ENCODE measurements at regions not wholly inside any gene's neighbourhood (a gene's known extent, or its start where the extent isn't known, plus 50 kb on each side); places are given as distances from the start of the nearest gene placed in this dataset.
"Not testable (repeated sequence)": the region's sequence is repeated elsewhere in the genome, so short reads cannot be mapped to it uniquely, and the experiment has no call there.

DNA sequence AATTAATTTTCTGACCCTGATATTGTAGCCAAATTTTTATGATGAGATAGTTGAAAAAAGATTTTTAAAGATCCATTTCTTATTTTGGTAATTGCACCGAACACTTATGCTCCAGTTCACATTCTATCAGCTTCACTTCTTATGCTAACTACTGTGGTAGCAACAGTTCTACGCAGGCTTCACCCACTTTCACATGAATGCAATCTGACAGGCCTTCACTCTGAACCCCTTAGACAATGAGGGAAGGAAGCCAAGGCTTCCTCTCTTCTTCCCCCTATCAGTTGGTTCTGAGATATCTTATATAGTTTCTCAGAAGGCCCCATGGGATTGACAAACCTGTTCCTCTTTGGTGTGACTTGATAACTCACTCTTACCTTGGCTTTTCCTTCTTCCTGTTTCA is 185.8 kb downstream of the CETN3 start:
- H3K9me3 ChIP-seq (ENCODE audit: low read depth): no peaks in the 10 kb centered on the region
- H3K27ac ChIP-seq: no peak overlapping the region
- no peaks in the 10 kb centered on the region for H3K9me2 ChIP-seq (ENCODE audit: insufficient read depth)
- TF ChIP-seq EZH2 (IDR thresholded peaks at IDR 0.05; ENCODE audit: insufficient read depth, poor library complexity, severe bottlenecking) (no peak), EZH2phosphoT487 (IDR thresholded peaks at IDR 0.05; ENCODE audit: insufficient read depth, low read depth) (no peak)
- no peak overlapping the region for H3K4me3 ChIP-seq
- no peaks in the 10 kb centered on the region for H3K27me3 ChIP-seq (replicated peaks; ENCODE audit: insufficient read depth)
- H3K4me1 ChIP-seq (ENCODE audit: insufficient read depth): no peaks in the 10 kb centered on the region
- H3K79me2 ChIP-seq (ENCODE audit: insufficient read depth): no peaks in the 10 kb centered on the region
- in situ Hi-C loops (cut with MboI): no loop called here
- H2AFZ ChIP-seq: no peak overlapping the region
- no peak overlapping the region for H3K9ac ChIP-seq
- no peak for DNase-seq
- no peaks in the 10 kb centered on the region for H3F3A ChIP-seq (ENCODE audit: insufficient read depth)
- H3K4me2 ChIP-seq (ENCODE audit: unreplicated experiment): no peak overlapping the region
- no peaks in the 10 kb centered on the region for H4K20me1 ChIP-seq (ENCODE audit: insufficient read depth)
- H3K36me3 ChIP-seq (ENCODE audit: low read depth): no peaks in the 10 kb centered on the region
- WGBS, 2 experiments (ENCODE audit: low coverage in 1 of 2, low lambda C conversion rate in 2 of 2, missing lambda C conversion rate in 2 of 2): 68 to 73% methylated on average over 2 of the region's 2 CpGs

DNA sequence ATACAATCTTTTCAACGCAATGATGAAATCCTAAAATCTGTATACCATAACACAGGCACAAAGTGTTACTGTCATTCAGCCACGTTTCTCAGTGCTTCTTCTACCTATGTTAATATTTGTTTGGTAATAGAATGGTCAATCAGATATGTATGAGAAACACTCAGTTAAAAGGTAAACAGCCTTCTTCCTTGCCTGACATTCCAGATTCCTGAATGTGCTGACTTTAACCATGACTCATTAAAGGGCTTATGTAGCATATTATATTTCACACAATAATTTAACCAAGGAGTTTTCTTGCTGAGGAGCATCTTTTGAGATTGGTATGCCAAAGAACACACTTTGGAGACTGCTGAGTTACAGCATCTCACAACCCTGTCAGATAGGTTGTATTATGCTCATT is 187.6 kb downstream of the CETN3 start:
- Histone ChIP-seq H3K4me3 (no peak overlapping the region), H3K4me2 (ENCODE audit: unreplicated experiment) (no peak overlapping the region), H3K79me2 (ENCODE audit: insufficient read depth) (no peaks in the 10 kb centered on the region), H3F3A (ENCODE audit: insufficient read depth) (no peaks in the 10 kb centered on the region), H3K27me3 (replicated peaks; ENCODE audit: insufficient read depth) (no peaks in the 10 kb centered on the region), H2AFZ (no peak overlapping the region), H3K9me3 (ENCODE audit: low read depth) (no peaks in the 10 kb centered on the region), H3K4me1 (ENCODE audit: insufficient read depth) (no peaks in the 10 kb centered on the region), H3K9me2 (ENCODE audit: insufficient read depth) (no peaks in the 10 kb centered on the region), H4K20me1 (ENCODE audit: insufficient read depth) (no peaks in the 10 kb centered on the region), H3K27ac (no peak overlapping the region), H3K9ac (no peak overlapping the region), H3K36me3 (ENCODE audit: low read depth) (no peaks in the 10 kb centered on the region)
- in situ Hi-C loops (cut with MboI): no loop called here
- no peak for TF ChIP-seq EZH2phosphoT487 (IDR thresholded peaks at IDR 0.05; ENCODE audit: insufficient read depth, low read depth)
- TF ChIP-seq EZH2 (IDR thresholded peaks at IDR 0.05; ENCODE audit: insufficient read depth, poor library complexity, severe bottlenecking): no peak
- WGBS, 2 experiments (ENCODE audit: low coverage in 1 of 2, low lambda C conversion rate in 2 of 2, missing lambda C conversion rate in 2 of 2): 34 to 46% methylated on average over 2 of the region's 2 CpGs
- DNase-seq: peak; percentile 28

DNA sequence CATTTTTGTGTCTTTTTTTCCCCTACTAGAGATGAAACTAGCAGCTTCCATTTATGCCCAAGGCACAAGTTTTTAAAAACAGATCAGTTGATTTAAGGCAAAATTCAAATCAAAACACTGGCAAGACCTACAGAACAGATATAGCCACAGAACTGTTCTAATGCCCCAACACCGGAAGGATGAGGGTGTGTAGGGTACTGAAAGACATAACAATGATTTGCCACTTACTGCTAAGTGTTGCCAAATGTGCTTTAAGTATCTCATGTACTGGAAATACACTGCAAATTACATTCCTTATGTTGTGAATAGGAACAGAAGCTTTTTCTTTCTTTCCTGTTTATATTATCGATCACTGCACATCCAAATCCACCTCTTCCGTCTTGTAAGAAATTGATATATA is 189.0 kb downstream of the CETN3 start:
- H3K4me3 ChIP-seq: no peak overlapping the region
- no peak overlapping the region for H3K4me2 ChIP-seq (ENCODE audit: unreplicated experiment)
- no peaks in the 10 kb centered on the region for H4K20me1 ChIP-seq (ENCODE audit: insufficient read depth)
- TF ChIP-seq EZH2 (IDR thresholded peaks at IDR 0.05; ENCODE audit: insufficient read depth, poor library complexity, severe bottlenecking): no peak
- no peak for TF ChIP-seq EZH2phosphoT487 (IDR thresholded peaks at IDR 0.05; ENCODE audit: insufficient read depth, low read depth)
- in situ Hi-C loops (cut with MboI): no loop called here
- H3K27me3 ChIP-seq (replicated peaks; ENCODE audit: insufficient read depth): no peaks in the 10 kb centered on the region
- no peaks in the 10 kb centered on the region for H3F3A ChIP-seq (ENCODE audit: insufficient read depth)
- H3K27ac ChIP-seq: no peak overlapping the region
- 50 to 60% methylated on average over 3 of the region's 3 CpGs for WGBS, 2 experiments (ENCODE audit: low coverage in 1 of 2, low lambda C conversion rate in 2 of 2, missing lambda C conversion rate in 2 of 2)
- no peaks in the 10 kb centered on the region for H3K4me1 ChIP-seq (ENCODE audit: insufficient read depth)
- DNase-seq: no peak
- no peaks in the 10 kb centered on the region for H3K9me2 ChIP-seq (ENCODE audit: insufficient read depth)
- H3K9ac ChIP-seq: no peak overlapping the region
- H3K36me3 ChIP-seq (ENCODE audit: low read depth): no peaks in the 10 kb centered on the region
- H2AFZ ChIP-seq: no peak overlapping the region
- no peaks in the 10 kb centered on the region for H3K79me2 ChIP-seq (ENCODE audit: insufficient read depth)
- no peaks in the 10 kb centered on the region for H3K9me3 ChIP-seq (ENCODE audit: low read depth)

DNA sequence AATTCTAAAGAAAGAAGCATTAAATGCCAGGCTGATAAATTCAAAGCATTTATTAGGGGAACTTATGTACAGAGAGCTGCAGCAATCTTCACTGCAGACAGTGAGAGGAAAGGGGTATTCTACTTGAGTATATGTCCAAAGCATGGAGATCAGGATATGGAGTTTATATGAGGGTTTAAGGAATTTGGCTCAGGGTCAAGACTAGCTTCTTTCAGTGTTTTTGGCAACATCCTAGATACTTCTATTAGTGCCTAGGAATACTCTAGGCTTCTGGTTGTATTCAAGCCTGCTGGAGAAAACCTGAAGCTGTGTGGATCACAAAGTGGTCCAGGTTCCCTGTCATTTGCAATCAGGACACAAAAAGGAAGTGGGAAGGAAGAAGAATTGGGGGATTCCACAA is 194.6 kb downstream of the CETN3 start:
- no peaks in the 10 kb centered on the region for H3K79me2 ChIP-seq (ENCODE audit: insufficient read depth)
- H3F3A ChIP-seq (ENCODE audit: insufficient read depth): no peaks in the 10 kb centered on the region
- no peaks in the 10 kb centered on the region for H3K27me3 ChIP-seq (replicated peaks; ENCODE audit: insufficient read depth)
- in situ Hi-C loops (cut with MboI): no loop called here
- no peak overlapping the region for H3K4me3 ChIP-seq
- no peaks in the 10 kb centered on the region for H3K9me2 ChIP-seq (ENCODE audit: insufficient read depth)
- DNase-seq: no peak
- no peak overlapping the region for H3K9ac ChIP-seq
- H3K9me3 ChIP-seq (ENCODE audit: low read depth): no peaks in the 10 kb centered on the region
- TF ChIP-seq EZH2phosphoT487 (IDR thresholded peaks at IDR 0.05; ENCODE audit: insufficient read depth, low read depth): no peak
- no peaks in the 10 kb centered on the region for H3K4me1 ChIP-seq (ENCODE audit: insufficient read depth)
- H2AFZ ChIP-seq: no peak overlapping the region
- no peaks in the 10 kb centered on the region for H3K36me3 ChIP-seq (ENCODE audit: low read depth)
- no peak overlapping the region for H3K4me2 ChIP-seq (ENCODE audit: unreplicated experiment)
- no peaks in the 10 kb centered on the region for H4K20me1 ChIP-seq (ENCODE audit: insufficient read depth)
- H3K27ac ChIP-seq: no peak overlapping the region

DNA sequence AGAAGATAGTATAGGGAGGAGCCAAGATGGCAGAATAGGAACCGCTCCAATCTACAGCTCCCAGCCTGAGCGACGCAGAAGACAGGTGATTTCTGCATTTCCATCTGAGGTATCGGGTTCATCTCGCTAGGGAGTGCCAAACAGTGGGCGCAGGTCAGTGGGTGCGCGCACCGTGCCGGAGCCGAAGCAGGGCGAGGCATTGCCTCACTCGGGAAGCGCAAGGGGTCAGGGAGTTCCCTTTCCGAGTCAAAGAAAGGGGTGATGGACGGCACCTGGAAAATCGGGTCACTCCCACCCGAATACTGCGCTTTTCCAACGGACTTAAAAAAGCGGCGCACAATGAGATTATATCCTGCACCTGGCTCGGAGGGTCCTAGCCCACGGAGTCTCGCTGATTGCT is 201.2 kb downstream of the CETN3 start:
- H3K4me2 ChIP-seq (ENCODE audit: unreplicated experiment); H3K27ac ChIP-seq; H3K36me3 ChIP-seq (ENCODE audit: low read depth); H3K9me2 ChIP-seq (ENCODE audit: insufficient read depth); in situ Hi-C loops (cut with MboI); H3K27me3 ChIP-seq (replicated peaks; ENCODE audit: insufficient read depth); H2AFZ ChIP-seq; H3F3A ChIP-seq (ENCODE audit: insufficient read depth); H3K9ac ChIP-seq; H3K4me1 ChIP-seq (ENCODE audit: insufficient read depth); H3K9me3 ChIP-seq (ENCODE audit: low read depth); H3K79me2 ChIP-seq (ENCODE audit: insufficient read depth); H3K4me3 ChIP-seq; DNase-seq; H4K20me1 ChIP-seq (ENCODE audit: insufficient read depth): not testable (repeated sequence)
- WGBS, 2 experiments (ENCODE audit: low coverage in 1 of 2, low lambda C conversion rate in 2 of 2, missing lambda C conversion rate in 2 of 2): 73 to 78% methylated on average over 18 to 25 of the region's 25 CpGs
